Activated T-cell treated with anti-CD3 and anti-CD28 coated beads for 48 hours (primary cell): ENCODE measurements at regions not wholly inside any gene's neighbourhood (a gene's known extent, or its start where the extent isn't known, plus 50 kb on each side); places are given as distances from the start of the nearest gene placed in this dataset.
A peak's percentile ranks its signal among the peaks of the same experiment; 100 is the strongest.
"Not testable (repeated sequence)": the region's sequence is repeated elsewhere in the genome, so short reads cannot be mapped to it uniquely, and the experiment has no call there.

Experiments
- DNase-seq: peaks from one replicate; pipeline ENCODE4 v3.0.0-alpha.2; 2020; ENCODE audit warnings: low read depth

- DNase-seq, result no peak
Measured at GRCh38 chr20:5696011-5696559, 54.1 kb upstream of the SHLD1 start.

GRCh38 chr20:5691918-5692618, 58.1 kb upstream of the SHLD1 start:
- no peak for DNase-seq

GRCh38 chr20:5689463-5689862, 60.7 kb upstream of the SHLD1 start:
- DNase-seq, result no peak

GRCh38 chr20:5688431-5688972, 61.7 kb upstream of the SHLD1 start:
- no peak for DNase-seq

- DNase-seq, result no peak
Measured at GRCh38 chr20:5687884-5688283, 62.3 kb upstream of the SHLD1 start.

- DNase-seq, result no peak
Measured at GRCh38 chr20:5686384-5687105, 63.7 kb upstream of the SHLD1 start.

- DNase-seq, result not testable (repeated sequence)
Measured at GRCh38 chr20:5682556-5682955, 67.6 kb upstream of the SHLD1 start.

- no peak for DNase-seq
Measured at GRCh38 chr20:5680192-5680591, 69.4 kb upstream of the GPCPD1 start.

- DNase-seq, result no peak
Measured at GRCh38 chr20:5678777-5679176, 68.0 kb upstream of the GPCPD1 start.

GRCh38 chr20:5677944-5678343, 67.1 kb upstream of the GPCPD1 start:
- not testable (repeated sequence) for DNase-seq

GRCh38 chr20:5677389-5677788, 66.6 kb upstream of the GPCPD1 start:
- no peak for DNase-seq

GRCh38 chr20:5675103-5676091, 64.6 kb upstream of the GPCPD1 start:
- DNase-seq, result no peak

- peak; percentile 18 for DNase-seq
Measured at GRCh38 chr20:5674176-5674660, 63.4 kb upstream of the GPCPD1 start.

GRCh38 chr20:5670874-5671273, 60.1 kb upstream of the GPCPD1 start:
- no peak for DNase-seq

- DNase-seq, result no peak
Measured at GRCh38 chr20:5670036-5670536, 59.3 kb upstream of the GPCPD1 start.

GRCh38 chr20:5668529-5668868, 57.7 kb upstream of the GPCPD1 start:
- DNase-seq, result no peak

GRCh38 chr20:5667705-5668528, 57.1 kb upstream of the GPCPD1 start:
- no peak for DNase-seq

GRCh38 chr20:5665417-5665816, 54.6 kb upstream of the GPCPD1 start:
- no peak for DNase-seq

GRCh38 chr20:5663396-5663795, 52.6 kb upstream of the GPCPD1 start:
- DNase-seq, result no peak

- DNase-seq, result no peak
Measured at GRCh38 chr20:5662769-5663168, 52.0 kb upstream of the GPCPD1 start.

GRCh38 chr20:5660756-5661155, 50.0 kb upstream of the GPCPD1 start:
- DNase-seq, result not testable (repeated sequence)
